OCI-LY1 (cell line): ENCODE measurements at regions not wholly inside any gene's neighbourhood (a gene's known extent, or its start where the extent isn't known, plus 50 kb on each side); places are given as distances from the start of the nearest gene placed in this dataset.

Experiments
- H2AFZ ChIP-seq: fragments of 200-600 bp; sonication (generic), shearing (Covaris generic); 2 replicates; pipeline ENCODE4 v1.6.0; 2014; ENCODE audit warnings: antibody characterized with exemption, mild to moderate bottlenecking, low read length
- H3F3A ChIP-seq: fragments of 200-600 bp; sonication (generic), shearing (Covaris generic); 2 replicates; pipeline ENCODE4 v1.6.0; 2014; ENCODE audit warnings: mild to moderate bottlenecking, antibody characterized with exemption, low read length, moderate library complexity; ENCODE audit not compliant: insufficient read depth
- H3K27ac ChIP-seq: fragments of 200-600 bp; sonication (generic); 2 replicates; pipeline ENCODE4 v1.5.1; 2014; ENCODE audit warnings: low read length, mixed run types, mild to moderate bottlenecking, low read depth; ENCODE audit not compliant: poor library complexity, severe bottlenecking
- H3K27me3 ChIP-seq: fragments of 200-600 bp; sonication (generic); 2 replicates; pipeline ENCODE4 v1.6.0; 2014; ENCODE audit warnings: antibody characterized with exemption, mild to moderate bottlenecking, low read length, moderate library complexity; ENCODE audit not compliant: insufficient read depth
- H3K36me3 ChIP-seq: fragments of 200-600 bp; sonication (generic); 2 replicates; pipeline ENCODE4 v1.6.1; 2014; ENCODE audit warnings: mild to moderate bottlenecking, antibody characterized with exemption, low read length, moderate library complexity, mixed read lengths; ENCODE audit not compliant: insufficient read depth
- H3K4me1 ChIP-seq: fragments of 200-600 bp; sonication (generic); 2 replicates; pipeline ENCODE4 v1.5.1; 2014; ENCODE audit warnings: mild to moderate bottlenecking, low read length, moderate library complexity; ENCODE audit not compliant: insufficient read depth, severe bottlenecking
- H3K4me2 ChIP-seq: fragments of 200-600 bp; sonication (generic), shearing (Covaris generic); 2 replicates; pipeline ENCODE4 v1.6.1; 2014; ENCODE audit warnings: low read length
- H3K4me3 ChIP-seq: fragments of 200-600 bp; sonication (generic); 2 replicates; pipeline ENCODE4 v1.5.1; 2014; ENCODE audit warnings: low read length, low read depth, mild to moderate bottlenecking, mixed read lengths; ENCODE audit not compliant: poor library complexity, severe bottlenecking
- H3K79me2 ChIP-seq: fragments of 200-600 bp; shearing (Covaris generic); 2 replicates; pipeline ENCODE4 v1.6.1; 2016; ENCODE audit warnings: mixed run types, low read length, mixed read lengths; ENCODE audit not compliant: insufficient read depth
- H3K9ac ChIP-seq: fragments of 200-600 bp; sonication (generic), shearing (Covaris generic); 2 replicates; pipeline ENCODE4 v1.6.1; 2014; ENCODE audit warnings: mild to moderate bottlenecking, low read length, mixed read lengths
- H3K9me2 ChIP-seq: fragments of 200-600 bp; sonication (generic), shearing (Covaris generic); 2 replicates; pipeline ENCODE4 v1.6.1; 2014; ENCODE audit warnings: low read depth, mild to moderate bottlenecking, low read length, mixed read lengths
- H3K9me3 ChIP-seq: fragments of 200-600 bp; shearing (Covaris generic); 2 replicates; pipeline ENCODE4 v1.6.1; 2014; ENCODE audit warnings: low read length, mixed read lengths
- H4K20me1 ChIP-seq: fragments of 200-600 bp; sonication (generic), shearing (Covaris generic); 2 replicates; pipeline ENCODE4 v1.6.0; 2016; ENCODE audit warnings: mild to moderate bottlenecking, low read length; ENCODE audit not compliant: insufficient read depth
- CTCF ChIP-seq: fragments of 200-600 bp; sonication (generic), shearing (Covaris generic); IDR thresholded peaks from 2 replicates; pipeline ENCODE4 v1.5.1; 2017; ENCODE audit warnings: mild to moderate bottlenecking, antibody characterized with exemption, low read length, moderate library complexity, mixed read lengths
- EZH2 ChIP-seq: fragments of 200-600 bp; sonication (generic), shearing (Covaris generic); IDR thresholded peaks from 2 replicates; pipeline ENCODE4 v1.8.0; 2017; ENCODE audit warnings: borderline replicate concordance, mixed run types, mild to moderate bottlenecking, antibody characterized with exemption, low read length, moderate library complexity, mixed read lengths

- no peaks in the 10 kb centered on the region for H3K4me1 ChIP-seq
- H3K79me2 ChIP-seq: no peaks in the 10 kb centered on the region
- H3K4me3 ChIP-seq: no peak overlapping the region
- no peak overlapping the region for H2AFZ ChIP-seq
- H3F3A ChIP-seq: no peaks in the 10 kb centered on the region
- H3K9me2 ChIP-seq: no peaks in the 10 kb centered on the region
- no peak overlapping the region for H3K4me2 ChIP-seq
- H3K9me3 ChIP-seq: no peaks in the 10 kb centered on the region
- no peak overlapping the region for H3K27ac ChIP-seq
- TF ChIP-seq EZH2: no peak
- no peaks in the 10 kb centered on the region for H3K36me3 ChIP-seq
- H3K27me3 ChIP-seq: no peaks in the 10 kb centered on the region
- no peaks in the 10 kb centered on the region for H4K20me1 ChIP-seq
- no peak overlapping the region for H3K9ac ChIP-seq
Observed at GRCh38 chr7:32346253-32346652, 143.9 kb downstream of the LSM5 start.

GRCh38 chr7:32336726-32337125 is 153.5 kb downstream of the LSM5 start:
- Histone ChIP-seq H3K27me3 (no peaks in the 10 kb centered on the region), H4K20me1 (no peaks in the 10 kb centered on the region), H3K4me2 (no peak overlapping the region), H3K36me3 (no peaks in the 10 kb centered on the region), H3K9me3 (peaks cover 2% of the 10 kb centered on the region; the same call in 1 of the 2 replicates), H3K9me2 (no peaks in the 10 kb centered on the region), H2AFZ (no peak overlapping the region), H3F3A (no peaks in the 10 kb centered on the region), H3K27ac (no peak overlapping the region), H3K79me2 (no peaks in the 10 kb centered on the region), H3K4me3 (no peak overlapping the region), H3K9ac (no peak overlapping the region), H3K4me1 (no peaks in the 10 kb centered on the region)
- TF ChIP-seq CTCF: no peak
- TF ChIP-seq EZH2: no peak

- no peak overlapping the region for H2AFZ ChIP-seq
- TF ChIP-seq EZH2: no peak
- no peak for TF ChIP-seq CTCF
- H3K27me3 ChIP-seq: no peaks in the 10 kb centered on the region
- no peak overlapping the region for H3K4me3 ChIP-seq
- H3F3A ChIP-seq: no peaks in the 10 kb centered on the region
- H3K9me3 ChIP-seq: peaks cover 2% of the 10 kb centered on the region; the same call in 1 of the 2 replicates
- no peaks in the 10 kb centered on the region for H3K4me1 ChIP-seq
- no peaks in the 10 kb centered on the region for H3K36me3 ChIP-seq
- H3K27ac ChIP-seq: no peak overlapping the region
- no peaks in the 10 kb centered on the region for H3K9me2 ChIP-seq
- H3K9ac ChIP-seq: no peak overlapping the region
- H3K79me2 ChIP-seq: no peaks in the 10 kb centered on the region
- no peaks in the 10 kb centered on the region for H4K20me1 ChIP-seq
- H3K4me2 ChIP-seq: no peak overlapping the region
Observed at GRCh38 chr7:32335107-32335506, 155.1 kb downstream of the LSM5 start.

GRCh38 chr7:32330602-32331001 is 159.6 kb downstream of the LSM5 start:
- Histone ChIP-seq H3K36me3 (no peaks in the 10 kb centered on the region), H4K20me1 (no peaks in the 10 kb centered on the region), H3K79me2 (no peaks in the 10 kb centered on the region), H3K9me3 (peaks cover 2% of the 10 kb centered on the region; the same call in 1 of the 2 replicates), H3K9me2 (no peaks in the 10 kb centered on the region), H2AFZ (no peak overlapping the region), H3K4me1 (no peaks in the 10 kb centered on the region), H3K27me3 (no peaks in the 10 kb centered on the region), H3K4me3 (no peak overlapping the region), H3K9ac (no peak overlapping the region), H3K4me2 (no peak overlapping the region), H3K27ac (no peak overlapping the region), H3F3A (no peaks in the 10 kb centered on the region)
- no peak for TF ChIP-seq CTCF
- no peak for TF ChIP-seq EZH2
